ENCODE measurements at regions not wholly inside any gene's neighbourhood (a gene's known extent, or its start where the extent isn't known, plus 50 kb on each side); places are given as distances from the start of the nearest gene placed in this dataset.

GRCh38 chr18:64986906-64987495 lies 763.8 kb upstream of the CDH7 start:
- Histone ChIP-seq H2BK15ac (ENCODE audit: low read depth, low read length) (no peak overlapping the region), H2BK5ac (ENCODE audit: insufficient read length, low read length) (no peak overlapping the region), H3K79me2 (ENCODE audit: insufficient read depth, low read length) (no peaks in the 10 kb centered on the region), H3K14ac (ENCODE audit: insufficient read depth, low read length) (no peak overlapping the region), H3K23ac (ENCODE audit: insufficient read length, low read depth, low read length) (no peak overlapping the region), H4K20me1 (ENCODE audit: control insufficient read depth, insufficient read depth, insufficient read length) (no peaks in the 10 kb centered on the region), H3K27me3 (ENCODE audit: insufficient read depth, low read length) (no peaks in the 10 kb centered on the region), H4K91ac (ENCODE audit: insufficient read length, low read depth, low read length) (no peak overlapping the region), H3K9me3 (ENCODE audit: control insufficient read depth, low read depth, low read length) (peaks cover 8% of the 10 kb centered on the region), H3K79me1 (ENCODE audit: insufficient read depth, low read depth, low read length, poor library complexity, severe bottlenecking) (no peaks in the 10 kb centered on the region), H2BK12ac (ENCODE audit: insufficient read length, low read depth, low read length) (no peak overlapping the region), H2AK5ac (ENCODE audit: insufficient read length, low read length) (no peak overlapping the region), H3K4me1 (ENCODE audit: insufficient read depth, low read length) (no peaks in the 10 kb centered on the region), H3T11ph (ENCODE audit: low read length) (no peak overlapping the region), H4K8ac (replicated peaks; ENCODE audit: insufficient read length, low read depth, low read length) (no peak overlapping the region), H3K4ac (ENCODE audit: low read depth, low read length) (no peak overlapping the region), H2BK120ac (ENCODE audit: low read depth, low read length, poor library complexity, severe bottlenecking) (no peak overlapping the region), H3K27ac (ENCODE audit: insufficient read length, low read depth, low read length) (no peak overlapping the region), H4K5ac (ENCODE audit: insufficient read length, low read depth, low read length) (no peak overlapping the region), H3K4me2 (ENCODE audit: insufficient read depth, insufficient read length, low read length) (no peak overlapping the region), H2AFZ (ENCODE audit: low read length) (no peak overlapping the region), H3K9ac (ENCODE audit: extremely low read depth, insufficient read length, low read length) (no peak overlapping the region), H3K23me2 (ENCODE audit: insufficient read length, low read depth, low read length, poor library complexity, severe bottlenecking) (no peaks in the 10 kb centered on the region), H3K18ac (ENCODE audit: insufficient read length, low read depth, low read length) (no peak overlapping the region), H3K56ac (ENCODE audit: insufficient read length, low read depth, low read length) (no peak overlapping the region), H2BK20ac (ENCODE audit: low read depth, low read length, poor library complexity, severe bottlenecking) (no peak overlapping the region)
- H3K9me3 Mint-ChIP-seq, result peaks cover 0 to 6% of the 10 kb centered on the region in 2 experiments; a peak in 1 of 5 replicates
- no peaks in the 10 kb centered on the region; a peak in 1 of 7 replicates for H3K36me3 Mint-ChIP-seq (ENCODE audit: insufficient read depth in 1 of 3, low read depth in 3 of 3)
- DNase-seq, result no peak
- H3K4me3 Mint-ChIP-seq, result no peak overlapping the region
- no peak overlapping the region for H3K27ac Mint-ChIP-seq
- H3K27me3 Mint-ChIP-seq (ENCODE audit: low read depth), result no peaks in the 10 kb centered on the region
- TF ChIP-seq CTCF (conservative IDR thresholded peaks at IDR 0.05), result no peak
- no peaks in the 10 kb centered on the region for H3K4me1 Mint-ChIP-seq
- no CpG with 5 or more reads among the region's 3 CpGs for WGBS (ENCODE audit: extremely low coverage, insufficient read length, low lambda C conversion rate)
